GM21723 (cell line): ENCODE measurements at regions not wholly inside any gene's neighbourhood (a gene's known extent, or its start where the extent isn't known, plus 50 kb on each side); places are given as distances from the start of the nearest gene placed in this dataset.
"Not testable (repeated sequence)": the region's sequence is repeated elsewhere in the genome, so short reads cannot be mapped to it uniquely, and the experiment has no call there.

ENCODE experiments used
- ATAC-seq: cut with Tn5 transposase; IDR thresholded peaks from one replicate; pipeline ENCODE4 v1.9.1; 2021; ENCODE audit warnings: mild to moderate bottlenecking, moderate library complexity; ENCODE audit not compliant: unreplicated experiment

DNA sequence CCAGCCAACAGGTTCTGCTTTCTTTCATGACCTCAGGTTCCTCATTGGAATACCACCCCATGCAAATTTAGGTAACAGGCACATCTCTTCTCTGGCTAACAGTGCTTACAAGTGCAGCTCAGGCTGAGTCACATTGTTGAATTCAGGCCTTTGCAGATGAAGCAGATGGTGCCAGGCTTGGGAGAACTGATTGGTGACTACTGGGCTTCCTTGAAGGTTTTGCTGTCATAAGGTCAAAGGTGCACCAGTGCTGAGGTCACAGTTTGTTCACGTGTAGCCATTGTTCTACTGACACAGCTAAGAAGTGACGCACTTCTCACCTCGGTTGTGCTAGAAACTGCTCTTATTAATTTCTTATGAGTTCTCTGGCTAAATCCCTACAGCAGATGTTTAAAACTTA, 128.6 kb upstream of the BMPER start:
- ATAC-seq = no peak

DNA sequence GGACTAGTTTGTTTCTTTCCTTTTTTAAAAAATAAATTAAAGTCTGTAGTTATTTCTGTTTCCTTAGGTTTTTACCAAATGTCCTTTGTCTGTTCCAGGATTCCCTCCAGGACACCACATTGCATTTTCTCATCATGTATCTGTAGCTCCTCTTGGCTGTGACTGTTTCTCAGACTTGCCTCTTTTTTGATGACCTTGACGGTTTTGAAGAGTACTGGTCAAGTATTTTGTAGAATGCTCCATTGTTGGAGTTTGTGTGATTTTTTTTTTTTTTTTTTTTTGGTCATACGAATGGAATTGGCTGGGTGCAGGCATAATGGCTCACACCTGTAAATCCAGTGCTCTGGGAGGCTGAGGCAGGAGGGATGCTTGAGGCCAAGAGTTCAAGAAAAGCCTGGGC, 127.1 kb upstream of the BMPER start:
- no peak for ATAC-seq

DNA sequence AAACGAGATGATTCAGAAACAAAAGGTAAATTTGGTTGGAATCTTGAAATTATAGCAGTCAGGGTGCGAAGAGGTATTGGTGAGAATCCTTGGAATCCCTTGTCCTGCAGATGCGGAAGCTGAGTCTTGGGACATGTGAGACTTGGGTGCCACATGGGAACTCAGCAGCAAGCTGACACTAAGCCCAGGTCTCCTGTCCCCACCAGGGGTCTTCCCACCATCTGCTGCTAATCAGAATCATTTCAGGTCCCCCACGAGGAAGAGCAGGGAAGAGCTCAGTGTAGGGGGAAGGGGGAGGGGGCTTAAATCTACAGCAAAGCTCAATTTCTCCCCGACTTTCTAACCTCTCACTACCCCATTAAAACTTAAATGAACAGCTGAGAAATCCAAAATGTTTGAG, 126.1 kb upstream of the BMPER start:
- ATAC-seq = no peak

DNA sequence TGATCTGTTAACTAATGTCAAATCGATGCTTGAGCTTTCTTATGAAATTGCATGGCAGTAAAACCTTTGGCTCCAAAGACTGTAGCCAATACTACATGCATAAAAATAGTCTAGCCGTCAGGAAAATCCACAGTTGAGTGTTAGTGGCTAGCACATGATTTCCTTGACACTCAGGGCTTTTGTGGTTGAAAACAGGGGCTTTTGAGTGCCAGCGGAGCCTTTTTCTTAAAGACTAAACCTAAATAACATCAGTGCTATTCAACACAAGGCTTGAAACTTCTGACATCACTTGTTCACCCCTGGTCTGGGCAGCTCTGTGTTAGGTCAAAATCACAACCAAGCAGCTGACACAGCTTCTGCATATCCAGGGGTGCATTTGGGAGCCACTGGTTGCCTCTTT, 124.2 kb upstream of the BMPER start:
- ATAC-seq = no peak

DNA sequence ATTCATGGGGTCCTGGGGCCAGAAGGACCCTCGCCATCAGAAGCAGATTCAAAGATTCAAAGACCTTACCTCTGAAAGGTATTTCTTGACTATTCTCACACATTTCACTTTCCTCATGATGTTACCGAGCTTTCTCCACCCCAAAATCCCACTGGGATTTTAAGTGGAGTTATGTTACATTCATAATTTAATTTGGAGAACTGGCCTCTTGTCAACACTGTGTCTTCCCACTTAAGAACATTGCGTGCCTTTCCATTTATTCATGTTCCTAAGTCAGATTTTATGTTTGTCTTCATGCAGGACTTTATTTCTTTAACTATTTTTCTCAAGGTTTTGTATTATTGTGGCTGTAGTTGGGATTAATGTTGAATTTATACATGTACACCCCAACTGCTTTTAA, 123.5 kb upstream of the BMPER start:
- no peak for ATAC-seq

DNA sequence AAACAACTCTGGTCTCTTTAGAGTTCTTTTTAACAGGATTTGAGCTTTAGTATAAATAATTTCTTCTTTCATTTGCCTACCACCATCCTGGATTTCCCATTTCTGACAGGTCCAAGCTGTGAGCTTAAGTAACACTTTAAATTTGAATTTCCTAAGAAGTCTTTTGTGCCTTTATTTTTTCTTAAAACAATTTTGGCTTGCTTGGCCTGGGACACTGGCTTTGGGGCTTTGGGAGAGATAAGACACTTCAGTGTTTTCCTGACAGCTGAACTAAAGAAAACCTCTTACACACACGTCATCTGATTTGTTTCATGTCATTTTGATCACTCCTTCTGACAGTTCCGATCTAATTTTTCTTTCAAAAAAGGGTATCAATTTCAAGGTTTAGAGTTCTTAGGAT, 121.3 kb upstream of the BMPER start:
- no peak for ATAC-seq

DNA sequence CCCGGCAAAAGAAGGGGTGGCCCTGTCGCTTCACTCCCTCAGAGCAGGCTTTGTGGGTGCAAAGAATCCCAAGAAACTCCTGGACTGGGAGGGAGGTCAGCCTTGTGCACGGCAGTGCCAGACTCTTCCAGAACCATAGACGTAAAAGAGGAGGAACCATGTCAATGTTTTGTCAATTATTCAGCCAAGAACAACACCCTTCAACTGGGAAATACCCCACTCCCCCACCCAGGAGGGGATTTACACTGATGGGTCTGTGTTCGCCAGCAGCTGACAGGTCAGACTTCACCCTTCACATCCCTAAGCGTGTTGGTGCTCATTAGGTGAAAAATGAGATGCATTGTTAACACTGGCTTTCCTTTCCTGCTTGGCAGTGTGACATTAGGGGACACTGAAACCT, 116.8 kb upstream of the BMPER start:
- ATAC-seq = no peak

DNA sequence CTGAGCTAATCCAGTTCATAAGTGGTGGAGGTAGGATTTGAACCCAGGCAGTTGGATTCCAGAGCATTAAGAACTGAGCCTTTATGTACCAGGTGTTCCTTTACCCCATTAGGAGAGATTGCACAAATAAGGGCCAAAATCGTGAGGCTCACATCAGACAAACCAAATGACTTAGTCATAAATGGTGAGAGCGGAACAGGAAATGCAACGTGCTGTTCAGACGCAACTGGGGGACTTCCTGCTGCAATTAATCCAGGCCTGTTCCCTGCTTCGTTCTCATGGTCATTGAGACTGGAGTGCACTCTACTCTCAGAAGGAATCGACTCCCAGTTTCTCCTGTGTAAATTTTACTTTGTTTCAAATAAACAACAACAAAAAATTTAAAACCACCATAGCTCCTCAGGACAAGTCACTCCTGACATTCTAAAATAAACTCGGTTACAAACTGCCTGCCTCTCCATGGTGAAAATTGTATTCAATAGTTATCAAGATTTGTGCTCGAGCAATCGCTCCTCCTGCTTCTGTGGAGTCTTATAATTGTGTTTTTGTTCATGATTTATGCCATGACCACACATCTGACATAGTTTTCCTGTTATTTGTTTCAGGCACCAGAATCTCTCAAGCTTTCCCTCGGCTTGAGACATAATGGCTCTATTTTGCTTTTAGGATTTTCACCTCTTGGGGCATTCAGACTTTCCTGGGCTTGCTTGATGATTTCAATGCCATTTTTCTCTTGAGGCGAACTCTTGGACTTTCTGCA, 115.3 kb upstream of the BMPER start:
- no peak for ATAC-seq

DNA sequence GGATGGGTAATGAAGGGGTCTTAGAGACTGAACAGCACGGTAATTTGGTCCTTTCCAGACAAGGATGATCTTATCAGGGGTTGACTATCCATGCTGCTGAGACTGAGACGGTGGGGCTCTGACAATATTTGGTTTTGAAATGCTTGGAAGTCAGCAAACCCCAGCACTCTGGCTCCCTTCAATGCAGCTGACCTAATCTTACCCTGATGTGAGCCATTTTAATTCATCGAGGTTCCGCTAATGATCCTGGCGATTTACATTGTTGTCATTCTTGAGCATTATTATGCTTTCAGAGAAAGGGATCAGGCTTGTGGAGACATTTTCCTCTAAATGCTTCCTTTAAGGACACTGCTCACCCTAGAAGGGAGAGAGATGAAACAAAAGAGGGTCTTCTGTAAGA, 114.6 kb upstream of the BMPER start:
- no peak for ATAC-seq

DNA sequence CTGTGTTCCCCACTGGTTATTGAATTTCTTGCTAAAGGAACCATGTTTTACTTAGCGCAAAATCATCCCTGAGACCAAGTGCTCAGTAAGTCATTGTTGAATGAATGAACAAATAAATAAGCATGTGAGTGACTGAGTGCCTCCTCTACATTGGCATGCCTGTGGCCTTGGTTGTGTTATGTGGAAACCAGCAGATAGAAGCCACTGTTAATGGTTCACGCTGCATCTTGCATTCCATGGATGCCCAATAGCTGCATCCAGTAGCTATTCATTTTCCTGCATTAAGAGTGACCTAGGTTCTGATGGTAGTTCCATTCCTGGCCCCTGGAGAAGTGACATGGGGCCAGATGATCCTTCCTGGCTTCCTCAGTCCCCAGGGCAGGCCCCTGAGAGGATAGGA, 113.3 kb upstream of the BMPER start:
- no peak for ATAC-seq

DNA sequence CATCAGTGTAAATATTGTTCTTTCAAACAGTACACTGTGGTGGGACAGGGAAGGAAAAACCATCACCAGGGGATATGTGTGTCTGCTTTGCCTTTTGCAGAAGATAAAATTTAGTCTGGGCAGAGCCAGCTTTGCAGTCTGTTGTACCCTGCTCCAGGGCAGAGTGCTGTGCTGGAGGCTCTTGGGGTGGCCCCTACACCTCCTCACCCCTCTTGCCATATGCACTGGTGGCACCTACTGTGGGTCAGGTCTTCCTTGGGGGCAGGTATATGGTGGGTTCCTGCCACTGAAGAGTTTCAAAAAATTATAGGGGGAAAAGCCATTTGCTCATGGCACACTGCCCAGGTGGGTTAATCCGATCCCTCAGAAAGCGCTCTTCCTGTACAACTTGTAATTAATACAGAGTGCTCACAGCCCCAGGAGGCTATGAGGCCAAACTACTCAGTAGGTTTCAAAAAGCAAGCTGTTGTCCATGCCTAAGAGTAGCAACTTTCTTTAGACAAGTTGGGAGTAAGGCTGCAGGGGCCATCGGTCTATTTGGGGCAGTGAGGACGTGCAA, 112.7 kb upstream of the BMPER start:
- ATAC-seq = no peak

DNA sequence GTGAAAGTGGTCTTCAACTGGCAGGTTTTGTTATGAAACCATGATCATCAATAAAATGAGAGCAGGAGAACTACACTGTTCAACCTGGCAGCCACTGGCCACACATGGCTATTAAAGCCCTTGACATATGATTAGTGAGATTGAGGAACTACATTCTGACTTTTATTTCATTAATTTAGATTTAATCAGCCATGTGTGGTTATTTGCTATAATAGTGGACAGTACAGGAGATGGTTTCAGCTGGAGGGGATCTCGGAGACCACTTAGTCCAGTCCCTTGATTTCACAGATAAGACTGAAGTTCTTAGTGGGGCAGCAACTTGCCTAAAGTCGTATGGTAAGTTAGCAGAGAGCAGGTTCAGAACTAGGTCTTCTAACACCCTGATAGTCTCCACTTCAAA, 111.7 kb upstream of the BMPER start:
- ATAC-seq = no peak

DNA sequence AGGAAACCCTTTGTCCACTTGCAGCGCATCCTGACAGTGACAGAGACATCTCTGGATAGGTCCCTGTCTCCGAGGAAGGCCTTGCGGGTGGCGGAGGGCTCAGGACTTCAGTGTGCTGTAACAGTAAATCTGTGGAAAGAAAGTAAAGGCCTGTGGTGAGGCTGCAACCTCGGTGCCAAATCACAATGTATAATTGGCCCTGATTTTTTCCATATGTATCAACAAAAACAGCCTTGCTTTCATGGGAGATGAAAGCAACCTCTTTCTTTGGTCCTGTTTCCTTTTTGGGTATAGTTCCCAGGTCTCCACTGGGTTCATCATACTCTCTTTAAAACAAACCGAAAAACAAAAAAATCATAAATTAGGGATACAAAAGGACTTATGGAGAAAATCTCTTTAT, 110.9 kb upstream of the BMPER start:
- no peak for ATAC-seq

DNA sequence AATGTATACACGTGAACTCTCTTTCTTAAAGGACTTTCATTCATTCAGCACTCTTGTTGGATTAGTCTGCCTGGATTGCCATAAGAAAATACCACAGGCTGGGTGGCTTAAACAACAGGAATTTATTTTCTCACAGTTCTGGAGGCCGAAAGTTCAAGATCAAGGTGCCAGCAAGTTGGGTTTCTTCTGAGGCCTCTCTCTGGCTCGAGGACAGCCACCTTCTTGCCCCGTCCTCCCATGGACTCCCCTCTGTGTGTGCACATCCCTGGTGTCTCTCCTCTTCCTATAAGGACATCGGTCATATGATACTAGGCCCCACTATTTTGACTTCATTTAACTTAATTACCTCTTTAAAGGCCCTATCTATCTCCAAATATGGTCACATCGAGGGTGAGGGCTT, 110.4 kb upstream of the BMPER start:
- ATAC-seq = no peak

DNA sequence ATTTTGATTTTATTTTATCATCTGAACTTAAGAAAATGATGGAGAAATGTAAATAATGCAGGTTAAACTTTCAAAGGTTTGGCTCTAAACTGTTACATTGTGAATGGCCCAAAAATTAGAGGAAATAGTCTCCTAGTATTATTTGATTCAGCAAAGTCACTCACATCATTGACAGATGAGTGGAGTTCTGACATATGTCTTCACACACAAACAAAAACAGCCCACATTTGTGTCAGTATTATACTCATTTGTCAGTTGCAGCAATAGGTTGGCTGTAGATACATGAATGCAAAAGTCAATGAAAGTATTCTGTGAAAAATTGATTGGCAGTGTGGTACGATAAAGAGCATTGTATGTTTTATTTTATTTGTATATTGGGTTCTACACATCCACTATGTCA, 108.8 kb upstream of the BMPER start:
- ATAC-seq = no peak

DNA sequence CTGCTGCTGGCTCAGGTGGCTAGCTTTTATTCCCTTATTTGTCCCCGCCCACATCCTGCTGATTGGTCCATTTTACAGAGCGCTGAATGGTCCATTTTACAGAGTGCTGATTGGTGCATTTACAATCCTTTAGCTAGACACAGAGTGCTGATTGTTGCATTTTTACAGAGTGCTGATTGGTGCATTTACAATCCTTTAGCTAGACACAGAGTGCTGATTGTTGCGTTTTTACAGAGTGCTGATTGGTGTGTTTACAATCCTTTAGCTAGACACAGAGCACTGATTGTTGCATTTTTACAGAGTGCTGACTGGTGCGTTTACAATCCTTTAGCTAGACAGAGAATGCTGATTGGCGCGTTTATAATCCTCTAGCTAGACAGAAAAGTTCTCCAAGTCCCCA, 107.8 kb upstream of the BMPER start:
- not testable (repeated sequence) for ATAC-seq

DNA sequence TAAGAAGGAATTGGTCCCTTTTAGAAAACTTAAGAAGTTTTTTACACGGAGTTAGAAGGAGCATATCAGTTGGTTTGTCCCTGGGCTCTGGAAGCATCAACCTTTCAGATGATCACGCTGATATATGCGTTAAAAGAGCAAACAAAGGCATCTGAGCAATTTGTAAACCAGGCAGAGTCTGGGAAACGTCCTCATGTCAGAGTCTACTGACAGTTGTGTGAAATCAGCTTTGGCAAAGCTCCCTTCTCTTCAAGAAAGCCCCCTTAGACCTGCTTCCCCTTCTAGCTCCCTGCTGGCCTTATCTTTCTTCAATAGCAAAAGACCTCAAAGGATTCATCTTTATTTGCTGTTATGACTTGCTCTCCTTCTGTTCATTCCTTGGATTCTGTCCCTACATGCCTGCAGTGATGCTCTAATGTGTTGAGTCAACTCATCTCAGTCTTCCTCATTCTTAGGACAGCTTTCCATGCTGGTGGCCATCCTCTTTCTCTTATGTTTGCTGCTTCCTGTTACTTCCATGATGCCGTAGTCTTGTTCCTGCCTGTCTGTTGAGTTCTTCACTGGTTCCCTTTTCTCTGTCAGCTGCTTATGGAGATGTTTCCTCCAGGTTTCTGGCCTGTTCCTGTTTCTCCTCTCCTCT, 106.5 kb upstream of the BMPER start:
- ATAC-seq = no peak

DNA sequence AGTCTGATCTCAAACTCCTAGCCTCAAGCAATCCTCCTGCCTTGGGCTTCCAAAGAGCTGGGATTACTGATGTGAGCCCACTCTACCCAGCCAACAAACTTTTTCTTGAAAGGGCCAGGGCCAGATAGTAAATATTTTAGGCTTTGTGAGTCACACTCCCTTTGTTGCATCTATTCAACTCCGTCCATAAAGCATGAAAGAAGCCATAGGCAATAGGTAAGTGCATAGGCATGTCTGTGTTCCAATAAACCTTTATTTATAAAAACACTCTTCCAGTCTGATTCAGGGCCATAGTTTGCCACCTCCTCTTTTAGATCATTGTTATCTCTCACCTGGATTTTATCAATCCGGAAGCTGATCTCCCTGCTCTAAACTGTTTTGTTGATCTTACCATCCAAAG, 105.6 kb upstream of the BMPER start:
- ATAC-seq = no peak

DNA sequence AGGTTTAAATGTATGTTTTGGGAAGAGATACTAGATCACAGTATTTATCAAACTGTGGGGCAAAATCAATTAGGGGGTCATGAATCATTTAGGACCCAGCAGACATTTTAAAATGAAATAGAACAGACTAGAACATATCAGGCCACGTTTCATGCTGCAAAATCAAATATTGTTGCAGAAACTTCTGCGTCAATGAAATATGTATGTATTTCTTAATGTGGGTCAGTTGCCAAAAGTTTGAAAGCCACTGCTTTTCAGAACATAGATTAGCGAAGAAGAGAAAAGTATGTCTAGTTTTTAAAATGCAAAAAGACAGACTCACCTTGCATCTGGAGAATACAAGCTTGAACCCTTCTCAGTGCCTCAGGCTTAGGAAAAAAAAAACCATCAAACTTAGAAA, 102.7 kb upstream of the BMPER start:
- no peak for ATAC-seq

DNA sequence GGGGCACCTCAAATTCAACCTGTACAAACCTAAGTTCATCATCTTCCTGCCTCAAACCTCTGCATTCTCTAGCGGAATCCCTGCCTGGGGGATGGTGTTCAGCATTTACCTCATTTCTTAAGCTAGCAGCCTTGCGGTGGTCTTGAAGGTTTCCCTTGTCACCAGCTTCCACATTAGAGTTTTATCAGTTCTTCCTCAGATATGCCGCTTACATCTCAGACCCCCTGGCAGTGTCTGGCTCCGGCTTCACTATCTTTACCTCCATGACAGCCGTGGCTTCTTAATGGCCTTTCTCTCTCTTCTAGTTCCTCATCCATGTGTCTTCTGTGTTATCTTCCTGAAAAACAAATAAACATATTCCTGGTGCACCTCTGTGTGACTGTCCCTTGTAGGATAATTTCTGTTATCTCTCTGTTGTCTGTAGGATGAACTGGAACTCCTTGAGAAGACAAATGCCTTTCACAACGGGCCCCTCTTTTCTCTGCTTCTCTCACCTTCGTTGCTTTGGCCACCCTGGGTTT, 101.1 kb upstream of the BMPER start:
- ATAC-seq = no peak

DNA sequence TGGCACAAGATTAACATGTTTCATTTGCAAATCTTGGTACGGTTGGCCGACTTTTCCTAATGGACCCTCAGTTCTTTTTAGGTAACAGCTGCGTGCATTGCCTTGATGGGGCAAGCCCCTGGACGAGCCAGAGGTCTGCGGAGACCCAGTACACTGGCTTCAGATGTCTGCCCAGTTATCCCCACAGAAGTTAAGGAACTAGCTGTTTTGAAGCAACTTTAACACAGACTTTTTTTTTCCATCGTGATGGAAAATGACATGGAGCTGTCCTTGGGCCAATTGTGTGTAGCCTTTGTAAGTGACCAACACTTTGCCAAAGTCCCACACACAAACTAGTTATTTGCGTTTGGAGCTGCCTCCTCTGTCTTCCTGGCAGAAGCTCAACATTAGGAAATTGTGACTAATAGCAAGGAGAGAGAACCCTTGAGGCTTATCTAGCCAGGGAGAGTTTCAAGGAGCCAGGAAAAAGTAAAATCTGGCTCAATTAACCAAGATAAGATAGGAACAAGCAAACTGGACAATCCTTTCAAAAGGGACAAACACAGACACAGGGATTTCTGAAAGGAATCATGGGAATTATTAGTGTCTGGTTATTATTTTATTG, 99.6 kb upstream of the BMPER start:
- ATAC-seq = no peak
